HUES6 (cell line): ENCODE measurements at regions not wholly inside any gene's neighbourhood (a gene's known extent, or its start where the extent isn't known, plus 50 kb on each side); places are given as distances from the start of the nearest gene placed in this dataset.

Experiments used
- H3K27ac ChIP-seq: 2 replicates; pipeline ENCODE4 v1.7.0; 2013; ENCODE audit warnings: low read depth, mild to moderate bottlenecking, low read length, inconsistent platforms
- H3K27me3 ChIP-seq: 2 replicates; pipeline ENCODE4 v1.6.1; 2013; ENCODE audit warnings: low read length; ENCODE audit not compliant: control insufficient read depth, insufficient read depth
- H3K36me3 ChIP-seq: 2 replicates; pipeline ENCODE4 v1.6.1; 2013; ENCODE audit warnings: low read length; ENCODE audit not compliant: control insufficient read depth, insufficient read depth
- H3K4me1 ChIP-seq: 2 replicates; pipeline ENCODE4 v1.6.1; 2013; ENCODE audit warnings: low read length; ENCODE audit not compliant: control insufficient read depth, insufficient read depth
- H3K4me3 ChIP-seq: 2 replicates; pipeline ENCODE4 v1.5.1; 2013; ENCODE audit warnings: low read depth, low read length
- H3K9ac ChIP-seq: one replicate; pipeline ENCODE4 v1.6.1; 2013; ENCODE audit warnings: mild to moderate bottlenecking, low read length
- H3K9me3 ChIP-seq: 2 replicates; pipeline ENCODE4 v1.6.1; 2013; ENCODE audit warnings: low read depth, low read length; ENCODE audit not compliant: control insufficient read depth, insufficient read depth

DNA sequence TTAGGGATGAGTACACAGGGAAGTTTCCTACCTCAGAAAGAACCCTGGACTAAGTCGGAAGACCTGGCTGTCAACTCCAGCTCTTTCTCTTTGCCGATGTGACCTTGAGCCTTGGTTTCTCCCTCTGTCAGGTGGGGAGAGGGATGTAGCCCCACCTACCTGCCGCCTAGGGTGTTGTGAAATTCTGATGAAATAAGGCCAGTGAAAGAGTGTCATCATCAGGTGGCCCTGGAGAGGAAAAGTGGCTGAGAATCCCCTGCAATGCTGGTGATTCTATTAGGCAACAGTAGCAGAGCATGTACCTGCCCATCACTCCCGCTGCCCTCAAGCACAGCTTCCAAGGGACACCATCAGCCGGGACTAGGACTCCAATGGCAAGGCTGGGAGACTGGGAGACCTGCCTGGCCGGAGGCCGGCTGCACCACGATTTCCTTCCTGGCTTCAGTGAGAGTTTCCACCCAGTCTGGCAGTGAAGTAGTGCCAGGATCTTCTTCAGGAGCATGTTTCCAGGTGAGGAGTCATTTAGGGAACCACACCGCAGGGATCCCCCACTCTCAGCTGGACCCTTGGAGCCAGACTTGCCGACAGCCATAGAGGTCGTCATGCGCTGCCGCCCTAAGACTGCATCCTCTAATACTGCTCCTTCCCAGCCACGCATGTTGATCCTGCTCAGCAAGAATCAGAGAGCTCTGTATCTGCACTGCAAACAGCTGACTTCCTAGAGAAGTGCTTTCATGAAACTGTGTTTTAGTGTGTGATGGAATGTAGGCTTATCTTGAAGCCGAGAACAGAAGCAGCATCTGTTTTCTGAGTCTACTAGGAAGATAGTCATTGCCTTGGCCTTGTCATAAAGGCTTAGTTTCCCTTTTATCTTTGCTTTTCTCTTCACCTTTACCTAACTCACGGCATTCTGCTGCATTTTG is 88.0 kb upstream of the F3 start:
- Histone ChIP-seq H3K27me3 (no peaks in the 10 kb centered on the region), H3K9ac (no peak overlapping the region), H3K4me3 (no peak overlapping the region), H3K9me3 (no peaks in the 10 kb centered on the region), H3K4me1 (peaks cover 15% of the 10 kb centered on the region), H3K36me3 (no peaks in the 10 kb centered on the region), H3K27ac (no peak overlapping the region)

DNA sequence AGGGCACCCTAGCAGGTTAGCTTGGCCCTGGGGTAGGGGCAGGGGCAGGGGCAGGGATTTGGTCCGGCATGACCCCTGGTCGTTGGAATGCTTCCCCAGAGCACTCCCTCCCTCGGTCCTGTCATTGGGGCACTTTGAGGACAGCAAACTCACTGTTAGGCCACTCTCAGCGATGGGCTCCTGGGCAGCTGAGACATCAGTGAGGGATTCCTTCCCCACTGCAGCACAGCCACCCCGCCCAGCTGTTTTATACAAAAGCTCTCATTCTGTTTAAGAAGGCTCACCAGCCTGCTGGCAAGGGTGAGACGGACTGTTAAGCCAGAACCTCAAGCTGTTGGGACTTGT is 86.9 kb upstream of the F3 start:
- H3K27ac ChIP-seq: no peak overlapping the region
- no peaks in the 10 kb centered on the region for H3K9me3 ChIP-seq
- no peaks in the 10 kb centered on the region for H3K36me3 ChIP-seq
- peaks cover 24% of the 10 kb centered on the region for H3K4me1 ChIP-seq
- no peak overlapping the region for H3K4me3 ChIP-seq
- H3K9ac ChIP-seq: no peak overlapping the region
- H3K27me3 ChIP-seq: no peaks in the 10 kb centered on the region

- Histone ChIP-seq H3K27me3 (no peaks in the 10 kb centered on the region), H3K36me3 (no peaks in the 10 kb centered on the region)
Measured at GRCh38 chr1:94627771-94628498, 86.4 kb upstream of the F3 start.

GRCh38 chr1:94624203-94624602 is 82.6 kb upstream of the F3 start:
- Histone ChIP-seq H3K4me3 (no peak overlapping the region), H3K27ac (peak overlapping the region; percentile 44; the same call in 1 of the 2 replicates), H3K36me3 (no peaks in the 10 kb centered on the region), H3K4me1 (peaks cover 36% of the 10 kb centered on the region), H3K9me3 (peaks cover 2% of the 10 kb centered on the region; the same call in 1 of the 2 replicates), H3K27me3 (no peaks in the 10 kb centered on the region; the same call in 1 of the 2 replicates), H3K9ac (peak overlapping the region; percentile 53)

More at GRCh38 chr1:94627771-94628498, 86.4 kb upstream of the F3 start:
- Histone ChIP-seq H3K9ac (no peak overlapping the region), H3K9me3 (no peaks in the 10 kb centered on the region), H3K27ac (no peak overlapping the region), H3K4me3 (no peak overlapping the region), H3K4me1 (peaks cover 29% of the 10 kb centered on the region)

DNA sequence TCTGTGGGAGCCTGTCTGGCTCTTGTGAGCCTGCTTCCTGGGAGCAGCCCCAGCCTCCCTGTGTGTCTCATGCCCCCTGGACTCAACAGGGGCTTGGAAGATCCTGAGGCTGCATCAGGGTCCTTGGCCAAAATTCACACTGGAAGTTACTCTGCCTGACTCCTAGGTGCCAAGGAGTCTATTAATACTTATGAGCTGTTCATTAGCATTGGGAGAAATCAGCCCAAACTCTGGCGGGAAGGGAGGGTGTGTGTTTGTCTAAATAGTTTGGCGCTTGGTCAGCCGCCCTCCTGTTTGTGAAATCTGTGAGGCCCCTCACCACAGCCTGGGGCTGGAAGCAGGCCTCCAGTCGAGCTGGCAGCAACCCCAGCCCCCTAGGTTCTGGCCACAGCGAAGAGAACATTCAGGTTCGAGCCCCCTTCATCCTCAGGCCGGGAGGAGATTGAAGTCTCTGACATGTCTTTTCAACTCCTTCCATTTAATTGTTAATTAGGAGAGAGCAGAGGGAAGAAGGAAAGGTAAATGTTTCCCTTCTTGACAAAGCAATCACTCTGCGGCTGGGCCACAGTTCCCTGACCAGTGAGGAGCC is 82.1 kb upstream of the F3 start:
- peak overlapping the region; percentile 44; the same call in 1 of the 2 replicates for H3K27ac ChIP-seq

DNA sequence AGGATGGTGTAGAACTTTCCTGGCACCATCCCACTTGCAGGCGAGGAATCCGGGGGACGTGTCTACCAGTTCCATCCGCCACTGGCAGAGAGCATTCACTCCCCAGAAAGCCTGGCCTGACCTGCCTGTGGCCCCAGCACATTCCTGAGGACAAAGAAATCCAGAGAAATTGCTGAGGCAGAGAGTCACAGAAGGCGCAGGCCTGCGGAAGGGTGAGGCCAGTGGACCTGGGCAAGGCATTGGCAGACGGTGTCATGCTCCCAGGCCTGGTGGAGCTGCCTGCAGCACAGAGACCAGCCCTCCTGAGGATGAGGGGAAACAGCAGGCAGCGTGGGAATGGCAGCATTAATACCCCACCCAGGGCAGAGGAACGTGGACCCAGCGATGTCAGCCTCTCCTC is 81.2 kb upstream of the F3 start:
- no peak overlapping the region for H3K4me3 ChIP-seq
- H3K9ac ChIP-seq: no peak overlapping the region
- no peaks in the 10 kb centered on the region; the same call in 1 of the 2 replicates for H3K27me3 ChIP-seq
- H3K36me3 ChIP-seq: no peaks in the 10 kb centered on the region
- peaks cover 36% of the 10 kb centered on the region for H3K4me1 ChIP-seq
- H3K27ac ChIP-seq: no peak overlapping the region
- H3K9me3 ChIP-seq: peaks cover 7% of the 10 kb centered on the region

More for the DNA sequence above, 82.1 kb upstream of the F3 start:
- Histone ChIP-seq H3K9me3 (peaks cover 2% of the 10 kb centered on the region; the same call in 1 of the 2 replicates), H3K36me3 (no peaks in the 10 kb centered on the region), H3K9ac (peak overlapping the region; percentile 53), H3K4me3 (no peak overlapping the region), H3K4me1 (peaks cover 36% of the 10 kb centered on the region), H3K27me3 (no peaks in the 10 kb centered on the region; the same call in 1 of the 2 replicates)

DNA sequence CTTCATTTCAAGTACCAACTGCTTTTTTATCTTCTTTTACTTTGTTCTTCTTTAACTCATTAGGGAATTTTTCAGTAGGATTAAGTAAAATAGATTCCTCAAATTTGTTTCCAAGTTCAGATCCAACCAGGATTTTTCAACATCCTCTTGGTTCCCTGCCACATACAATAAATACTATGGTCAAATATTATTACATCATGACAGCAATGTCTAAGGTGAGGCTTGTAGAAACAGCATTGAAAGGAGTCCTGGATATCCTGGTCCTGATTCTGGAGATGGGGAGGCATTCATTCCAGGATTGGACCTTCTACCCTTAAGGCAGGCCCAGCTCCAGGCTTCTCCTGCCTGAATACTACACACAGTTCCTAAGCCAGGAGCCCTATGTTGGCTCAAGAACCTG is 80.2 kb upstream of the F3 start:
- Histone ChIP-seq H3K27ac (no peak overlapping the region), H3K9ac (no peak overlapping the region), H3K4me3 (no peak overlapping the region), H3K9me3 (peaks cover 10% of the 10 kb centered on the region), H3K4me1 (peaks cover 36% of the 10 kb centered on the region), H3K36me3 (no peaks in the 10 kb centered on the region), H3K27me3 (no peaks in the 10 kb centered on the region; the same call in 1 of the 2 replicates)

DNA sequence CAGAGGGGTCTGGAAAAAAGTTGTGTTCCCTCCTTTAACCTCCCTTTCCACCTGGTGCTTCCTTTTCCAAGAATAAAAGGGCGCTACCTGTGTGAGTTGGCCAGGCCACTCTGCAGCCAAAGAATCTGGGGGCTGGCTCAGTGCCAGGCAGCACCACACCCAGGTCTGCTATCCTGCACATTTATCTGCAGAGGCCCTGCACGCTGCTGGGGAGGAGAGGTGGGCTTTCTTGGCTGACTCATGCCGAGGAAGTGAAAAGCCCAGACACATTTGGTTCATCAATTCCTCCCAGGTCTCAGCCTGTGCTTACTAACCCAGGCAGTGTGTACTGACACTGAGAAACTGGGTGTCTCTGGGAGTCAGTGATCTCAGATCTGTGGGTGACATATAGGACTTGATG is 79.8 kb upstream of the F3 start:
- no peaks in the 10 kb centered on the region for H3K36me3 ChIP-seq
- H3K4me1 ChIP-seq: peaks cover 36% of the 10 kb centered on the region
- H3K27me3 ChIP-seq: no peaks in the 10 kb centered on the region; the same call in 1 of the 2 replicates
- no peak overlapping the region for H3K27ac ChIP-seq
- no peak overlapping the region for H3K9ac ChIP-seq
- H3K4me3 ChIP-seq: no peak overlapping the region
- H3K9me3 ChIP-seq: peaks cover 10% of the 10 kb centered on the region

DNA sequence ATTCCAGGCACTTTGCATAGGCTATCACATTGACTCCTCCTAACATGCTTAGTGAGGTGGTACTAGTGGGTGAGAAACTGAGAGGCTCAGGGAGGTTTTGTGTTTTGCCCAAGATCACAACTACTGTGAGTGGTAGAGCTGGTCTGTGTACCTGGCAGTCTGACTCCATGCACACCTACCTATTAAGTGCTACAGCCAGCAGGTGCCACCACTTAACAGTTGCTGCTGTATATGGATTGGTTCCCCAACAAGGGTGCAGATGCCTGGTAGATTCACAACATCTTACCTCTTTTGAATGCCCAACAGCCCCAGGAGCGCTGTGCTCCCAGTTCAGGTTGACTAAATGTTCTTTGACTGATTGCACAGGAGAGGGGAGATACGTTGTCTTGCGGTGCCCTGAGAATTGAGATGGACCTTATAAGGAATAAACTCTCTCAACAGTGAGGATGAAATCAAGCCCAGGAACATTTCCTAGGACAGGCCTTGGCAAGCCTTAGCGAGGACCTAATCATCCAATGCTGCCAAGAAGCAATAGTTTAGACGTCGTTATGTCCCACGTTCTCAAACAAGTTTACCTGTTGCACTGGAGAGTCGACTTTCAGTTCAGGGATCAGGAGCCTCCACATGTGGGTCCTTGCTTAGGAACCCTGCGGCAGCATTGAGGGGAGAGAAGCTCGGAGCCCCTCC is 78.9 kb upstream of the F3 start:
- peaks cover 10% of the 10 kb centered on the region for H3K9me3 ChIP-seq
- no peaks in the 10 kb centered on the region for H3K36me3 ChIP-seq
- peaks cover 36% of the 10 kb centered on the region for H3K4me1 ChIP-seq
- H3K27ac ChIP-seq: no peak overlapping the region
- no peak overlapping the region for H3K4me3 ChIP-seq
- no peaks in the 10 kb centered on the region; the same call in 1 of the 2 replicates for H3K27me3 ChIP-seq
- H3K9ac ChIP-seq: no peak overlapping the region

DNA sequence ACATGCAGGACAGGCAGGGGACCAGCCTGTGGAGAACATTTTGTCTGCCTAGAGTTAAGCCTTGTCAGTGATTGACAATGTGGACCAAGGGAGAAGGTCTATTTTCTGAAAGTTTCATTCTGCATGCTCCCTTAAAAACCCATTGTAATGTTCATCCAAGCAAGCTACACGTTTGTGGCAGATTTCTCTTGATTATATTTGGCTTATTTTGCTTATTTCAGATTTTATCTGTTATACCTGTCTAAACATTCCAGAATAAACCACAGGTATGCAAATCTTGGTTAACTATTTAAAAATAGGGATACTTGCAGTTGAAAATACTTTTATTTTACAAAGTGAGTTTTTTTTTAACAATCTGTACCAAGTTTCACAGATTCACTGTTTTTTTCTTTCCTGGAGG is 78.2 kb upstream of the F3 start:
- no peaks in the 10 kb centered on the region; the same call in 1 of the 2 replicates for H3K27me3 ChIP-seq
- H3K4me1 ChIP-seq: peaks cover 29% of the 10 kb centered on the region
- H3K9ac ChIP-seq: no peak overlapping the region
- H3K4me3 ChIP-seq: no peak overlapping the region
- H3K36me3 ChIP-seq: no peaks in the 10 kb centered on the region
- peaks cover 10% of the 10 kb centered on the region for H3K9me3 ChIP-seq
- no peak overlapping the region for H3K27ac ChIP-seq
